ES-I3 (cell line): ENCODE measurements at regions not wholly inside any gene's neighbourhood (a gene's known extent, or its start where the extent isn't known, plus 50 kb on each side); places are given as distances from the start of the nearest gene placed in this dataset.

Source experiments
- H3K36me3 ChIP-seq: 2 replicates; pipeline ENCODE4 v1.6.1; 2013; ENCODE audit warnings: mild to moderate bottlenecking, low read length, control low read depth, moderate library complexity; ENCODE audit not compliant: insufficient read depth
- H3K4me1 ChIP-seq: 2 replicates; pipeline ENCODE4 v1.6.1; 2013; ENCODE audit warnings: mild to moderate bottlenecking, control low read depth, low read length; ENCODE audit not compliant: insufficient read depth
- H3K9ac ChIP-seq: 2 replicates; pipeline ENCODE4 v1.6.1; 2013; ENCODE audit warnings: low read depth, mild to moderate bottlenecking, low read length, moderate library complexity
- H3K9me3 ChIP-seq: 2 replicates; pipeline ENCODE4 v1.6.1; 2013; ENCODE audit warnings: mild to moderate bottlenecking, low read length, moderate library complexity; ENCODE audit not compliant: control insufficient read depth, insufficient read depth

- Histone ChIP-seq H3K9ac (no peak overlapping the region), H3K4me1 (no peaks in the 10 kb centered on the region), H3K36me3 (no peaks in the 10 kb centered on the region), H3K9me3 (peaks cover 18% of the 10 kb centered on the region; the same call in 1 of the 2 replicates)
Observed at GRCh38 chr9:105038051-105038450, 110.1 kb upstream of the ABCA1 start.

DNA sequence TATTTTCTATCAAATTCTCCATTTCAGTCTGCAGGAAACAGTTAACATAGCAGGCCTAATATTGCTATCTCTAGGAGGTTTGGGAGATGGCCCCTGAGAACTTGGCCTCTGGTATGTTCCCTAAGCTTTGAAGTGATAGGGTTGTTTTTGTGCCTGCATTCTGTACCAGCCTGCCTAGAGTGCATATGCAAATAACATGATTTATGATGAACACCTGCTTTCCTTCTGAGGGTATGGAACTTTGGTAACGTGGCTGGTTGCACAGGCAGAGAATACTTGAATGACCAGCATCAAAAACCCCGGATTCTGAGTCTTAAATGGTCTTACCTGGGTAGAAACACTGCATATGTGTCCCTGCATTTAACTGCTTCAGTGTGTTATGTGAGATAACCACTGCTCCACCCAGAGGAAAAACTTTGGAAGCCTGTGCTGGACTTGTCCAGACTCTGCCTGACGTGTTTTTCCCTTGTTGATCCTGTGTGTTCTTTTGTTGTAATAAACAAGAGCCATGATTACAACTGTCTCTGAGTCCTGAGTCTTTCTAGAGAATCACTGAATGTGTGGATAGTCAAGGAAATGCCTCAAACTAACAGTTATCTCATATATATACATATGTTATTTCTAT lies 111.3 kb upstream of the ABCA1 start:
- H3K36me3 ChIP-seq = no peaks in the 10 kb centered on the region
- no peak overlapping the region for H3K9ac ChIP-seq
- H3K9me3 ChIP-seq = peaks cover 11% of the 10 kb centered on the region; the same call in 1 of the 2 replicates
- no peaks in the 10 kb centered on the region for H3K4me1 ChIP-seq

DNA sequence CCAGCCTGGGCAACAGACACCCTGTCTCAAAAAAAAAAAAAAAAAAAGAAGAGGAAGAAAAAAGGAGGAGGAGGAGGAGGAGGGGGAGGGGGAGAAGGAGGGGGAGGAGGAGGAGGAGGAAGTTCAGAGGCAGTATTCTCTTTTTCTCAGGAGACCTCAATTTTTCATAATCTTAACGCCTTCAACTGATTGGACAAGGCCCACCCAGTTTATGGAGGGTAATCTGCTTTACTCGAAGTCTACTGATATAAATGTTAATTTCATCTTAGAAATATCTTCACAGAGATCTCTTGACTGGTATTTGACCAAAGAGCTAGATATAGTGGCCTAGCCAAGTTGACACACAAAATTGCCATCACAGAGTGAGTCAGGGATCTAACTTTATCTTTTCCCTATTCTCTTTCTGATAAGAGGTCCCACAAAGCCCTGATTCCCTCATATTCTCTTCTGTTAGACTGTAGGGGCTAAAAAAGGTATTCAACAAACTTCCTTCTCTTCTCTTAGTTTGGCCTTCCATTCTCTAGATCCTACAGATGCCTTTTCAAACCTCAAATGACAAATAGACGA lies 115.5 kb upstream of the ABCA1 start:
- Histone ChIP-seq H3K4me1 (peaks cover 3% of the 10 kb centered on the region; the same call in 1 of the 2 replicates), H3K9ac (no peak overlapping the region)

DNA sequence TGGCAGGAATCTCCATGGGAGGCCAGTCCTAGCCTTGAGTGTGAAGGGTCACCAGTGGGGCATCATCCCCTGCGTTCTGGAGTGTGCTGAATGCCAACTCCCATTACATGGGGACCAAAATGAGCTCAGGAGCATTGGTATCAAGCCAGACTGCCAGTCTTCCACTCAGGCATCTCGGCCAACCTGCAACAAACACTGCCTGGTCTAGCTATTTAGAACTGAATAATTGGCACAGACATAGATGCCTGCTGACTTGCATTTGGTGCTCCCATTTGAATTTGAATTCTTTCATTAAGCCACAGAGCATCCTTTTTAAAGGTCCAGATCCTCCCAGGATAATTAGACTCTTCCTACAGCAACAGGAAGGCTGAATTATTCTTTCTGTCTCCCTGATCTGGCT lies 116.6 kb upstream of the ABCA1 start:
- Histone ChIP-seq H3K9me3 (0 out of 2 replicates have a peak, but pooled peaks cover 8% of the 10 kb centered on the region), H3K9ac (no peak overlapping the region), H3K36me3 (no peaks in the 10 kb centered on the region), H3K4me1 (peaks cover 3% of the 10 kb centered on the region; the same call in 1 of the 2 replicates)

More for the DNA sequence above, 115.5 kb upstream of the ABCA1 start:
- Histone ChIP-seq H3K36me3 (no peaks in the 10 kb centered on the region), H3K9me3 (0 out of 2 replicates have a peak, but pooled peaks cover 8% of the 10 kb centered on the region)

DNA sequence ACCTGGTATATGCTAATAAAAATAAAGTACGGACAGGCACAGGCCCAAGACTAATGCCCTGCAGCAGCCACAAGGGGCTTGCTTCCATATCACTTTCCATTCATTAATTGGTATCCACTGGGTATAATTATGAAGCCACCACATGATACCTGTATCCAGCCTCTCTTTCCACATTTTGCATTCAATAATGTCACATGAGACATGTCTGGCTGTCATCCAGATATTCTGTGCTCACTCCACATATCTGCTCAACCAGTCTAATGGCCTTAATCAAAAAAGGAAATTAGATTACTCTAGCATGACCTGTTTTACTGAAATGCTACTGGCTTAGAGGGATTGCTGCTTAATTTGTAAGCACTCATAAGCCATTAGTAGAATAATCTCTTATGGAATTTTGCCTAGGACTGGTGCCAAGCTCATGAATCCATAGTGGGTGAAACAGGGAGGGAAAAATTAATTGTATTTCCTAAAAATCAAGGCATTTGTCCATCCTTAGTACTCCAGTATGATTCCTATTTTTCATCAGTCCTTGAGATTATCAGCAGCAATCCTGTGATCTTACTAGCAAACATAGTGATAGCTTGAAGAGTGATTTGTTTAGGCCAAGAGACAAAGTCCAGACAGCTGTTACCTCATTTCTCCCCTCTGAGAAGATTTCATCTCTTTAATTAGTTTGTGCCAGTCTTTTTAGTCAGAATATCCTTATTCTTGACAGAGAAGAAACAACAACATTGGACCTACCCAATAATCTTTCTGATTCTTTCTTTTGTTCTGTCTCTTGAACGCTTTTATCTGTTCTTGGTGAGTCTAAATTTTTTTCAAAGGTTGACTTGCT lies 119.2 kb upstream of the ABCA1 start:
- Histone ChIP-seq H3K9me3 (no peaks in the 10 kb centered on the region), H3K9ac (no peak overlapping the region), H3K36me3 (no peaks in the 10 kb centered on the region), H3K4me1 (peaks cover 3% of the 10 kb centered on the region; the same call in 1 of the 2 replicates)

GRCh38 chr9:105047742-105048041 lies 119.7 kb upstream of the ABCA1 start:
- Histone ChIP-seq H3K4me1 (peaks cover 3% of the 10 kb centered on the region; the same call in 1 of the 2 replicates), H3K9ac (no peak overlapping the region), H3K36me3 (no peaks in the 10 kb centered on the region), H3K9me3 (no peaks in the 10 kb centered on the region)

DNA sequence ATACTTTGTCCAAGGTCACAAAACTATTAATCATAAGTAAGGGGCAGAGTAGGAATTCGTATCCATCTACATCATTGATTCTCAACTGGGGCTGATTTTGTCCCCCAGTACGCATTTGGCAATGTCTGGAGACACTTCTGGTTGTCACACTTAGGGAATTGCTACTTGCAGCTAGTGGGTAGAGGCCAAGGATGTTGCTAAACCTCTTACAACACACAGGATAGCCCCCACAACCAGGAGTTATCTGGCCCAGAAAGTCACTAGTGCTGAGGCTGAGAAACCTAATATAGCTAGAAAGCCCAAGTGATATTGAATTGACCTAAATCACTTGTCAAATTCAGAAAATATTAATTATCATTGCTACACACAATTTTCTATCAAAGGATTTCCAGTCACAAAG lies 120.4 kb upstream of the ABCA1 start:
- no peaks in the 10 kb centered on the region for H3K36me3 ChIP-seq
- H3K9ac ChIP-seq = no peak overlapping the region
- no peaks in the 10 kb centered on the region for H3K9me3 ChIP-seq
- H3K4me1 ChIP-seq = peaks cover 3% of the 10 kb centered on the region; the same call in 1 of the 2 replicates

- no peak overlapping the region for H3K9ac ChIP-seq
- H3K4me1 ChIP-seq = no peaks in the 10 kb centered on the region
- no peaks in the 10 kb centered on the region for H3K9me3 ChIP-seq
- no peaks in the 10 kb centered on the region for H3K36me3 ChIP-seq
Observed at GRCh38 chr9:105050296-105050695, 122.3 kb upstream of the ABCA1 start.

DNA sequence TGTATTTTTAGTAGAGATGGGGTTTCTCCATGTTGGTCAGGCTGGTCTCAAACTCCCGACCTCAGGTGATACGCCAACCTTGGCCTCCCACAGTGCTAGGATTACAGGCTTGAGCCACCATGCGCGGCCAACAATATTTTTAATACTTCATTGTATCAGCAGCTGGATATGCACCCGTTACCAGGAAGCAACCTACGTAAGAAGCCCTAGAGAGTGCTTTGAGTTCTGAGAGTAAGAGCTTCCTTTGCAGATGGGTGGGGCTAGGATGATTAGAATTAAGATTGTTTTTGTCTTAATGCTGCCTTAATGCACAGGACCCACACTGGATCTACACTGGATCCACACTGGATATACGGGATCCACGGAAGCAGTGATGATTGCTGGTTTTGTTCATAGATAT lies 123.9 kb upstream of the ABCA1 start:
- no peak overlapping the region for H3K9ac ChIP-seq
- no peaks in the 10 kb centered on the region for H3K4me1 ChIP-seq
- H3K36me3 ChIP-seq = no peaks in the 10 kb centered on the region
- H3K9me3 ChIP-seq = no peaks in the 10 kb centered on the region

DNA sequence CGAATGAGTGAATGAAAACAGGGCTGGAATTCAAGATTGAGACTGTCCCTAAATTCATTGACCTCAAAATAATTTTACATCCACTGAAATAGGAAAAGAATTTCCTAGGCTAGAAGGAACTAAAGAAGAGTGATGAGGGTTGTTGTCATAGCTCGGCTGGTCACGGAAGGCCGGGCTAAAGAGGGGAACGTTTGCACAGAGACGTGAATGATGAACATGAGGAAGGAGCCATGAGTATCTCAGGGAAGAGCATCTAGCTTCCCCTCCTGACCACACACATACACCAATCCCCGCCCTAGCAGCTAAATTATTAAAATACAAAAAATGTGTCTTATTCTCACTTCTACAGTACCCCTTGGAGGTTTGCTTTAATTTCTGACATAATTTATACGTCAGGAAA lies 124.4 kb upstream of the ABCA1 start:
- Histone ChIP-seq H3K9me3 (no peaks in the 10 kb centered on the region), H3K9ac (no peak overlapping the region), H3K4me1 (no peaks in the 10 kb centered on the region), H3K36me3 (no peaks in the 10 kb centered on the region)

- Histone ChIP-seq H3K4me1 (no peaks in the 10 kb centered on the region), H3K9me3 (no peaks in the 10 kb centered on the region)
Observed at GRCh38 chr9:105053209-105053652, 125.3 kb upstream of the ABCA1 start.

GRCh38 chr9:105054491-105054890 lies 126.5 kb upstream of the ABCA1 start:
- no peak overlapping the region for H3K9ac ChIP-seq
- H3K4me1 ChIP-seq = no peaks in the 10 kb centered on the region
- no peaks in the 10 kb centered on the region for H3K36me3 ChIP-seq
- no peaks in the 10 kb centered on the region for H3K9me3 ChIP-seq

More at GRCh38 chr9:105053209-105053652, 125.3 kb upstream of the ABCA1 start:
- Histone ChIP-seq H3K9ac (no peak overlapping the region), H3K36me3 (no peaks in the 10 kb centered on the region)

GRCh38 chr9:105055917-105056316 lies 128.0 kb upstream of the ABCA1 start:
- Histone ChIP-seq H3K9me3 (no peaks in the 10 kb centered on the region), H3K36me3 (no peaks in the 10 kb centered on the region), H3K4me1 (no peaks in the 10 kb centered on the region), H3K9ac (no peak overlapping the region)

GRCh38 chr9:105057551-105057950 lies 129.6 kb upstream of the ABCA1 start:
- H3K9ac ChIP-seq = no peak overlapping the region
- H3K4me1 ChIP-seq = no peaks in the 10 kb centered on the region
- H3K9me3 ChIP-seq = no peaks in the 10 kb centered on the region
- no peaks in the 10 kb centered on the region for H3K36me3 ChIP-seq

DNA sequence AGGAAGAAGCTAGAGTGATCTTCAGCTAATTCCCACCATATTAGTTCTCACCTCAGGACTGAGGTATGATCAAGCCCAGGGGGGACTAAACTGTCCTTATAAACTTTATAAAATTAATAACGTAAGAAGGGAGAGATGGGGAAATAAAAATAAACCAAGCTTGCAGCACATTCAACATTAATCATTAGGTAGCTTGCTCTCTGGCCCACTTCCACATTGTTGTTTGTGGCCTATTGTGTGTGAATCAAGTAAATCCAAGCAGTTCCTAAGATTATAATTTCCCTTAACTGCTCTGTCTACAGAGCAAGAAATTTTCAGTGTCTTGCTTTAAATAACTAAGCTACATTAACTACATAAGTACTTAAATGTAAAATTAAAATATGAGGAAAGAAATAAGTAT lies 131.3 kb upstream of the ABCA1 start:
- Histone ChIP-seq H3K4me1 (peaks cover 7% of the 10 kb centered on the region), H3K9me3 (no peaks in the 10 kb centered on the region), H3K36me3 (no peaks in the 10 kb centered on the region), H3K9ac (no peak overlapping the region)
